ENCODE measurements at regions not wholly inside any gene's neighbourhood (a gene's known extent, or its start where the extent isn't known, plus 50 kb on each side); places are given as distances from the start of the nearest gene placed in this dataset.
"Not testable (repeated sequence)": the region's sequence is repeated elsewhere in the genome, so short reads cannot be mapped to it uniquely, and the experiment has no call there.

DNA sequence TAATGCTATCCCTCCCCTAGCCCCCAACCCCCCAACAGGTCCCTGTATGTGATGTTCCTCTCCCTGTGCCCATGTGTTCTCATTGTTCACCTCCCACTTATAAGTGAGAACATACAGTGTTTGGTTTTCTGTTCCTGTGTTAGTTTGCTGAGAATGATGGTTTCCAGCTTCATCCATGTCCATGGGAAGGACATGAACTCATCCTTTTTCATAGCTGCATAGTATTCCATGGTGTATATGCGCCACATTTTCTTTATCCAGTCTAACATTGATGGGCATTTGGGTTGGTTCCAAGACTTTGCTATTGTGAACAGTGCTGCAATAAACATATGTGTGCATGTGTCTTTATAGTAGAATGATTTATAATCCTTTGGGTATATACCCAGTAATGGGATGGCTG lies 162.3 kb downstream of the CCER1 start:
- TF ChIP-seq, protein P1, sequence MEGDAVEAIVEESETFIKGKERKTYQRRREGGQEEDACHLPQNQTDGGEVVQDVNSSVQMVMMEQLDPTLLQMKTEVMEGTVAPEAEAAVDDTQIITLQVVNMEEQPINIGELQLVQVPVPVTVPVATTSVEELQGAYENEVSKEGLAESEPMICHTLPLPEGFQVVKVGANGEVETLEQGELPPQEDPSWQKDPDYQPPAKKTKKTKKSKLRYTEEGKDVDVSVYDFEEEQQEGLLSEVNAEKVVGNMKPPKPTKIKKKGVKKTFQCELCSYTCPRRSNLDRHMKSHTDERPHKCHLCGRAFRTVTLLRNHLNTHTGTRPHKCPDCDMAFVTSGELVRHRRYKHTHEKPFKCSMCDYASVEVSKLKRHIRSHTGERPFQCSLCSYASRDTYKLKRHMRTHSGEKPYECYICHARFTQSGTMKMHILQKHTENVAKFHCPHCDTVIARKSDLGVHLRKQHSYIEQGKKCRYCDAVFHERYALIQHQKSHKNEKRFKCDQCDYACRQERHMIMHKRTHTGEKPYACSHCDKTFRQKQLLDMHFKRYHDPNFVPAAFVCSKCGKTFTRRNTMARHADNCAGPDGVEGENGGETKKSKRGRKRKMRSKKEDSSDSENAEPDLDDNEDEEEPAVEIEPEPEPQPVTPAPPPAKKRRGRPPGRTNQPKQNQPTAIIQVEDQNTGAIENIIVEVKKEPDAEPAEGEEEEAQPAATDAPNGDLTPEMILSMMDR (IDR thresholded peaks at IDR 0.05), result not testable (repeated sequence)
- not testable (repeated sequence) for TF ChIP-seq POLR2A (IDR thresholded peaks at IDR 0.05)
